Heart left ventricle (tissue), 13 donors: ENCODE measurements at regions not wholly inside any gene's neighbourhood (a gene's known extent, or its start where the extent isn't known, plus 50 kb on each side); places are given as distances from the start of the nearest gene placed in this dataset.
"Not testable (repeated sequence)": the region's sequence is repeated elsewhere in the genome, so short reads cannot be mapped to it uniquely, and the experiment has no call there.

ENCODE experiments used
- POLR2A ChIP-seq, 2 donors: fragments of 450-650 bp; IDR thresholded peaks; one replicate each; pipeline ENCODE4 v1.6.1; 2017; ENCODE audit warnings: antibody characterized with exemption in 2 of 2, mild to moderate bottlenecking in 2 of 2, moderate library complexity in 2 of 2
- TF ChIP-seq, protein P1 (sequence below), 12 donors: fragments of 200-600 bp; sonication (generic) in 4 of 12; IDR thresholded peaks; one replicate each; pipeline versions ENCODE4 v1.5.0 to v1.8.0; 2018 to 2022; ENCODE audit warnings: antibody characterized with exemption in 12 of 12, mild to moderate bottlenecking in 5 of 12
- donor health status: ischemic (EF 13 %, LVEDD 7.1; RV severe dilation, severe dysfunction).
- donor health status: DM: no; HTN: yes; CAD: no.
- donor health status: DM: no; HTN: no; CAD: no.
- donor health status: ischemic (EF 25% LVEDD 6.9; RV normal size, moderate dysfunction).
- donor health status: ischemic (EF 25% LVEDD 5.7; RV mildly dilated, moderate dysfunction).
- donor health status: ischemic (EF 35%, LVEDD 5.7; RV mildly dilated, moderate dysfunction).
- donor health status: nonischemic (EF 11% LVEDD 7.7; RV severe dilation, severe dysfunction).
- donor health status: DM: yes; HTN: yes; CAD: no.
- donor health status: PGD.
- donor health status: ischemic (EF 29% LVEDD 5.4; RV normal size, mild dysfunction).
- donor health status: nonischemic (EF 23%, LVEDD 6.1; RV moderate dilation, normal function).

DNA sequence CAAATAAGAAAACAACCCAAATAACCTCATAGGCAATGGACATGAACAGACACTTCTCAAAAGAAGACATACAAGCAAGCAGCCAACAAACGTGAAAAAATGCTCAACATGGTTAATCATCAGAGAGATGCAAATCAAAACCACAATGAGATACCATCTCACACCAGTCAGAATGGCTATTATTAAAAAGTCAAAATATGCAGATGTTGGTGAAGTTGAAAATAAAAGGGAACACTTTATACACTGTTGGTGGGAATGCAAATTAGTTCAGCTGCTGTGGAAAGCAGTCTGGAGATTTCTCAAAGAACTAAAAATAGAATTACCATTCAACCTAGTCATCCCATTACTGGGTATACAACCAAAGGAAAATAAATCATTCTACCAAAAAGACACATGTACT, 606.4 kb downstream of the KCTD12 start:
- TF ChIP-seq, protein P1, sequence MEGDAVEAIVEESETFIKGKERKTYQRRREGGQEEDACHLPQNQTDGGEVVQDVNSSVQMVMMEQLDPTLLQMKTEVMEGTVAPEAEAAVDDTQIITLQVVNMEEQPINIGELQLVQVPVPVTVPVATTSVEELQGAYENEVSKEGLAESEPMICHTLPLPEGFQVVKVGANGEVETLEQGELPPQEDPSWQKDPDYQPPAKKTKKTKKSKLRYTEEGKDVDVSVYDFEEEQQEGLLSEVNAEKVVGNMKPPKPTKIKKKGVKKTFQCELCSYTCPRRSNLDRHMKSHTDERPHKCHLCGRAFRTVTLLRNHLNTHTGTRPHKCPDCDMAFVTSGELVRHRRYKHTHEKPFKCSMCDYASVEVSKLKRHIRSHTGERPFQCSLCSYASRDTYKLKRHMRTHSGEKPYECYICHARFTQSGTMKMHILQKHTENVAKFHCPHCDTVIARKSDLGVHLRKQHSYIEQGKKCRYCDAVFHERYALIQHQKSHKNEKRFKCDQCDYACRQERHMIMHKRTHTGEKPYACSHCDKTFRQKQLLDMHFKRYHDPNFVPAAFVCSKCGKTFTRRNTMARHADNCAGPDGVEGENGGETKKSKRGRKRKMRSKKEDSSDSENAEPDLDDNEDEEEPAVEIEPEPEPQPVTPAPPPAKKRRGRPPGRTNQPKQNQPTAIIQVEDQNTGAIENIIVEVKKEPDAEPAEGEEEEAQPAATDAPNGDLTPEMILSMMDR (IDR thresholded peaks at IDR 0.05): not testable (repeated sequence)
- not testable (repeated sequence) for TF ChIP-seq POLR2A (IDR thresholded peaks at IDR 0.05)
